DND-41 (cell line): ENCODE measurements at regions not wholly inside any gene's neighbourhood (a gene's known extent, or its start where the extent isn't known, plus 50 kb on each side); places are given as distances from the start of the nearest gene placed in this dataset.

Experiments used
- ATAC-seq: fragments of 200-7000 bp; cut with Tn5 transposase; 3 replicates; pipeline ENCODE4 v1.9.1; 2021; ENCODE audit warnings: low read depth; ENCODE audit not compliant: insufficient read depth
- DNase-seq: peaks from one replicate; pipeline ENCODE4 v3.0.0-alpha.2; 2020
- H2AFZ ChIP-seq: 2 replicates; pipeline ENCODE4 v1.6.0; 2012; ENCODE audit warnings: low read depth, low read length
- H3K27ac ChIP-seq: 2 replicates; pipeline ENCODE4 v1.5.1; 2012; ENCODE audit warnings: low read length, inconsistent platforms
- H3K27me3 ChIP-seq: fragments of 200-600 bp; sonication (generic); 2 replicates; pipeline ENCODE4 v1.6.0; 2012; ENCODE audit warnings: low read length, mild to moderate bottlenecking, inconsistent platforms; ENCODE audit not compliant: insufficient read depth, poor library complexity
- H3K36me3 ChIP-seq: 2 replicates; pipeline ENCODE4 v1.5.1; 2012; ENCODE audit warnings: low read length, inconsistent platforms; ENCODE audit not compliant: insufficient read depth
- H3K4me1 ChIP-seq: 2 replicates; pipeline ENCODE4 v1.5.1; 2012; ENCODE audit warnings: mild to moderate bottlenecking, low read length; ENCODE audit not compliant: insufficient read depth
- H3K4me2 ChIP-seq: 2 replicates; pipeline ENCODE4 v1.6.0; 2012; ENCODE audit warnings: mild to moderate bottlenecking, moderate library complexity, low read length, inconsistent platforms; ENCODE audit not compliant: insufficient read depth
- H3K4me3 ChIP-seq, 2 experiments: fragments of 200-600 bp in 1 of 2; shearing (Covaris generic) in 1 of 2; 2 replicates each; pipeline ENCODE4 v1.5.1; 2012 to 2016; ENCODE audit warnings: inconsistent platforms in 2 of 2, low read length in 2 of 2, mild to moderate bottlenecking in 2 of 2, low read depth in 1 of 2, moderate library complexity in 1 of 2
- H3K79me2 ChIP-seq: 2 replicates; pipeline ENCODE4 v1.6.0; 2012; ENCODE audit warnings: low read length, inconsistent platforms; ENCODE audit not compliant: insufficient read depth
- H3K9ac ChIP-seq: 2 replicates; pipeline ENCODE4 v1.6.0; 2012; ENCODE audit warnings: low read depth, mild to moderate bottlenecking, inconsistent platforms, low read length, moderate library complexity
- H3K9me3 ChIP-seq: 2 replicates; pipeline ENCODE4 v1.5.1; 2012; ENCODE audit warnings: low read length, moderate library complexity, mild to moderate bottlenecking, inconsistent platforms; ENCODE audit not compliant: insufficient read depth, severe bottlenecking
- H4K20me1 ChIP-seq: 2 replicates; pipeline ENCODE4 v1.6.0; 2012; ENCODE audit warnings: low read length; ENCODE audit not compliant: insufficient read depth
- EZH2 ChIP-seq: IDR thresholded peaks from 3 replicates; pipeline ENCODE4 v1.6.1; 2012; ENCODE audit warnings: borderline replicate concordance, low read depth, mild to moderate bottlenecking, moderate library complexity, low read length, inconsistent platforms; ENCODE audit not compliant: severe bottlenecking
- TF ChIP-seq, protein P1 (sequence below): IDR thresholded peaks from 2 replicates; pipeline ENCODE4 v1.5.1; 2012; ENCODE audit warnings: borderline replicate concordance, low read length, moderate library complexity, mild to moderate bottlenecking; ENCODE audit not compliant: poor library complexity, severe bottlenecking; ENCODE audit errors: extremely low read depth

DNA sequence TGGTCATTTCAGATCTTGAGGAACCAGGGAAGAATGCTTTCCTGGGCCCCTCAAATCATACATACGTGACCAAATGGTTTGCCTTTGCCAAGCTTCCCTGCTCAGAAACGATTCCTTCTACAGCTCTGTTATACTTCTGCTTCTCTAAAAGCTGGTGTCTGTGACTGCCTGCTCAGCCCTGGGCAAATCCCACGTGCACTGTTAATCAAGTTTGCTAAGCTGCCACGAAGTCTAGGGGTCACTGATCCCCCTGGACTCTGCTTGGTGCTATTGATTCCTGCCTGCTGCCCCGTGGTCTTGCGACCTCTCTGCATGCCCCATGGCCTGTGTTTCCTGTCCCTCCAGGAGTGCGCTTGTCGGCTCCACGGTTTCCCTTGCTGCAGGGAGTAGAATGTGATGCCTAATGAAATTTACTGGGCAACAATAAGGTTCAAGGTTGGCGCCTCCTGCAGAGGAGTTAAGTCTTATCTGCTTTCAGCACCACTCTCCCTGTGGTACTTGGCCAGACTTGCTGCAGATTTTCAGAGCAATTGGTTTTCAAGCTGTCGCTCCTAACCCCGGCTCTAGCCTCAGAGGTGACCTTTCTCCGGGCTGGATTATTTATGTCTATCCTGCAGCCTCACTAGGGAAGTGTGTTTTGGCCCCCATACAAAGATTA lies 201.6 kb upstream of the FZD8 start:
- Histone ChIP-seq H3K9ac (no peak overlapping the region), H3K79me2 (no peaks in the 10 kb centered on the region), H3K27me3 (no peaks in the 10 kb centered on the region), H3K4me3 (no peak overlapping the region), H3K27ac (no peak overlapping the region), H4K20me1 (no peaks in the 10 kb centered on the region), H3K9me3 (no peaks in the 10 kb centered on the region), H2AFZ (no peak overlapping the region), H3K4me2 (no peak overlapping the region), H3K4me1 (no peaks in the 10 kb centered on the region), H3K36me3 (no peaks in the 10 kb centered on the region)
- TF ChIP-seq, protein P1, sequence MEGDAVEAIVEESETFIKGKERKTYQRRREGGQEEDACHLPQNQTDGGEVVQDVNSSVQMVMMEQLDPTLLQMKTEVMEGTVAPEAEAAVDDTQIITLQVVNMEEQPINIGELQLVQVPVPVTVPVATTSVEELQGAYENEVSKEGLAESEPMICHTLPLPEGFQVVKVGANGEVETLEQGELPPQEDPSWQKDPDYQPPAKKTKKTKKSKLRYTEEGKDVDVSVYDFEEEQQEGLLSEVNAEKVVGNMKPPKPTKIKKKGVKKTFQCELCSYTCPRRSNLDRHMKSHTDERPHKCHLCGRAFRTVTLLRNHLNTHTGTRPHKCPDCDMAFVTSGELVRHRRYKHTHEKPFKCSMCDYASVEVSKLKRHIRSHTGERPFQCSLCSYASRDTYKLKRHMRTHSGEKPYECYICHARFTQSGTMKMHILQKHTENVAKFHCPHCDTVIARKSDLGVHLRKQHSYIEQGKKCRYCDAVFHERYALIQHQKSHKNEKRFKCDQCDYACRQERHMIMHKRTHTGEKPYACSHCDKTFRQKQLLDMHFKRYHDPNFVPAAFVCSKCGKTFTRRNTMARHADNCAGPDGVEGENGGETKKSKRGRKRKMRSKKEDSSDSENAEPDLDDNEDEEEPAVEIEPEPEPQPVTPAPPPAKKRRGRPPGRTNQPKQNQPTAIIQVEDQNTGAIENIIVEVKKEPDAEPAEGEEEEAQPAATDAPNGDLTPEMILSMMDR = no peak
- no peak for TF ChIP-seq EZH2
- DNase-seq (no peak), ATAC-seq (no peak)

DNA sequence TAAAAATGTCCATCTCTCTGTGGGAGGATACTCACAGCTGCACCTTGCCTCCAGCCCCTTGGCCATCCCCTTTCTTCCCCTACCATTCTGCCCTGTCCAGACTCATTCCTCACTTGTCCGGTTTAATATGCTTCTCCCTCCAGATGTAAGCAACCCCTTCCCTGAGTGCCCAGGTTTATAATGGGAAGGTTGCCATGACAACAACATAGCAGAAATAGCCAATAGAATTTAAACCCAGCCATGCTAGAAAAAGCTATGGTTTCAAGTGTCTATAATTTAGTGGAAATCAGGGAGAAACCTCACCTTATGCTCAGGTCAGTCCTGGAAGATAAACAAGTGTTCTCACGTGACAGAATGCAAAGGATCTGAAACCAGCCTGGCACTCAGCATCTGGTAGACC lies 196.0 kb upstream of the FZD8 start:
- Histone ChIP-seq H3K36me3 (no peaks in the 10 kb centered on the region), H3K9ac (no peak overlapping the region), H3K4me2 (no peak overlapping the region), H4K20me1 (no peaks in the 10 kb centered on the region), H3K79me2 (no peaks in the 10 kb centered on the region), H2AFZ (no peak overlapping the region), H3K27ac (no peak overlapping the region), H3K27me3 (no peaks in the 10 kb centered on the region), H3K4me1 (no peaks in the 10 kb centered on the region), H3K4me3 (no peak overlapping the region), H3K9me3 (no peaks in the 10 kb centered on the region)
- no peak for DNase-seq
- ATAC-seq = no peak
- TF ChIP-seq, protein P1 = no peak
- TF ChIP-seq EZH2 = no peak

DNA sequence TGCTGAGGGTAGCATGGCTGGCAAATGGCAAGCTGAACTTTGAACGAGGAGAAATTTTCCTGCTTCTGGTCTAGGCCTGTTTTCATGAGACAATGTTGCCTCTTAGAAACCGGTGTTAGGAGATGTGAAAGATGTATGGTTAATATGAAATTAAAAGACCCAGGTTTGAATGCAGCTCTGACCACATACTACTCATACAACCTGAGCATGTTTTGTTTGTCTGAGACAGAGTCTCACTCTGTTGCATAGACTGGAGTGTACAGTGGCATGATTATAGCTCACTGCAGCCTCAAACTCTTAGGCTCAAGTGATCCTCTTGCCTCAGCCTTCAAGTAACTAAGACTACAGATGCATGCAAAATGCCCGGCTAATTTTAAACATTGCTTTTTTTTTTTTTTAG lies 193.4 kb upstream of the FZD8 start:
- no peak for ATAC-seq
- Histone ChIP-seq H4K20me1 (no peaks in the 10 kb centered on the region), H3K4me2 (no peak overlapping the region), H3K79me2 (no peaks in the 10 kb centered on the region), H3K27me3 (no peaks in the 10 kb centered on the region), H2AFZ (no peak overlapping the region), H3K36me3 (no peaks in the 10 kb centered on the region), H3K9me3 (no peaks in the 10 kb centered on the region), H3K4me1 (no peaks in the 10 kb centered on the region), H3K27ac (no peak overlapping the region), H3K4me3 (no peak overlapping the region), H3K9ac (no peak overlapping the region)
- TF ChIP-seq, protein P1 = no peak
- TF ChIP-seq EZH2 = no peak
- DNase-seq = no peak
